Body of pancreas (tissue), 4 donors: ENCODE measurements at regions not wholly inside any gene's neighbourhood (a gene's known extent, or its start where the extent isn't known, plus 50 kb on each side); places are given as distances from the start of the nearest gene placed in this dataset.

Experiments
- POLR2A ChIP-seq, 3 donors: fragments of 450-650 bp; IDR thresholded peaks; one replicate each; pipeline ENCODE4 v1.6.1; 2016; ENCODE audit warnings: antibody characterized with exemption in 3 of 3, mild to moderate bottlenecking in 2 of 3
- TF ChIP-seq, protein P1 (sequence below), 7 experiments: fragments of 450-650 bp in 4 of 7; fragments of 200-600 bp in 3 of 7; sonication (generic) in 3 of 7; IDR thresholded peaks; one replicate each; pipeline ENCODE4 v1.5.1; 2016 to 2019; ENCODE audit warnings: antibody characterized with exemption in 7 of 7

DNA sequence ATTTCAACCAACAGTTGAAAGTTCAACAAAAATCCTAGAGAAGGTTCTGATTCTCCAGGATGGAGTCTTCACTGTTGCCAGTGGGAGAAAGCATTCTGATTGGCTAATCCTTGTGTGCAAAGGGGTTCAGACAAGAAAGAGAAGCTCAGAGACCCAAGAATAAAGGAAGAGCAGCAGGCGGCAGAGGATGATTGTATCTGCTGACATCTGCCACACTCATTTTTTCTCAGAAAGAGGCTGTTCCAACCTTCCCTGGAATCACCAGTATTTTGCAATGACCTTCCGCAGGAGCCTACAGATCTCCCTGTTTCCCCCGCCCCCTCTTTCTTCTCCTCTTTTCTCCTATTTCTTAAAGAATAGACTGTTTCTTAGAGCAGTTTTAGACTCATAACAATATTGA, 376.7 kb downstream of the CDH26 start:
- no peak for TF ChIP-seq POLR2A (IDR thresholded peaks at IDR 0.05)
- TF ChIP-seq, protein P1, sequence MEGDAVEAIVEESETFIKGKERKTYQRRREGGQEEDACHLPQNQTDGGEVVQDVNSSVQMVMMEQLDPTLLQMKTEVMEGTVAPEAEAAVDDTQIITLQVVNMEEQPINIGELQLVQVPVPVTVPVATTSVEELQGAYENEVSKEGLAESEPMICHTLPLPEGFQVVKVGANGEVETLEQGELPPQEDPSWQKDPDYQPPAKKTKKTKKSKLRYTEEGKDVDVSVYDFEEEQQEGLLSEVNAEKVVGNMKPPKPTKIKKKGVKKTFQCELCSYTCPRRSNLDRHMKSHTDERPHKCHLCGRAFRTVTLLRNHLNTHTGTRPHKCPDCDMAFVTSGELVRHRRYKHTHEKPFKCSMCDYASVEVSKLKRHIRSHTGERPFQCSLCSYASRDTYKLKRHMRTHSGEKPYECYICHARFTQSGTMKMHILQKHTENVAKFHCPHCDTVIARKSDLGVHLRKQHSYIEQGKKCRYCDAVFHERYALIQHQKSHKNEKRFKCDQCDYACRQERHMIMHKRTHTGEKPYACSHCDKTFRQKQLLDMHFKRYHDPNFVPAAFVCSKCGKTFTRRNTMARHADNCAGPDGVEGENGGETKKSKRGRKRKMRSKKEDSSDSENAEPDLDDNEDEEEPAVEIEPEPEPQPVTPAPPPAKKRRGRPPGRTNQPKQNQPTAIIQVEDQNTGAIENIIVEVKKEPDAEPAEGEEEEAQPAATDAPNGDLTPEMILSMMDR (IDR thresholded peaks at IDR 0.05) = no peak
